HEK293 (cell line): ENCODE measurements at regions not wholly inside any gene's neighbourhood (a gene's known extent, or its start where the extent isn't known, plus 50 kb on each side); places are given as distances from the start of the nearest gene placed in this dataset.

Experiments used
- CTCF ChIA-PET: fragments of 350-600 bp; formaldehyde crosslinking; extraction: SDS; loops from one replicate; lab custom pipeline; 2021; ENCODE audit warnings: antibody characterized with exemption; lab: Yijun Ruan, JAX
- POLR2A ChIA-PET: fragments of 300-600 bp; formaldehyde crosslinking; extraction: SDS; loops from one replicate; lab custom pipeline; 2020; ENCODE audit warnings: antibody characterized with exemption, inconsistent platforms; lab: Yijun Ruan, JAX
- H3K27ac ChIP-seq: fragments of 200-500 bp; sonication (Bioruptor generic); 2 replicates; pipeline ENCODE4 v1.5.1; 2014; ENCODE audit warnings: low read depth, low read length, control low read depth, inconsistent platforms; ENCODE audit errors: extremely low read depth
- H3K36me3 ChIP-seq, 2 experiments: fragments of 200-500 bp in 1 of 2; sonication (Bioruptor generic) in 1 of 2; 1 replicate in 1 of 2; 2 replicates in 1 of 2; pipeline ENCODE4 v1.5.1; 2014 to 2017; ENCODE audit warnings: inconsistent platforms in 2 of 2, low read length in 2 of 2; ENCODE audit not compliant: control insufficient read depth in 2 of 2, insufficient read depth in 1 of 2
- H3K4me1 ChIP-seq: fragments of 200-500 bp; sonication (Bioruptor generic); 2 replicates; pipeline ENCODE4 v1.5.1; 2014; ENCODE audit warnings: mild to moderate bottlenecking, low read length, inconsistent platforms; ENCODE audit not compliant: control insufficient read depth, insufficient read depth
- H3K4me3 ChIP-seq: 2 replicates; pipeline ENCODE4 v1.5.1; 2011; ENCODE audit warnings: low read depth, mild to moderate bottlenecking, control low read depth, low read length, moderate library complexity
- H3K9me3 ChIP-seq: fragments of 200-500 bp; sonication (Bioruptor generic); 2 replicates; pipeline ENCODE4 v1.5.1; 2014; ENCODE audit warnings: low read depth, low read length, inconsistent platforms; ENCODE audit not compliant: control insufficient read depth, insufficient read depth
- GLI2 ChIP-seq: fragments of 450-650 bp; formaldehyde crosslinking; IDR thresholded peaks from 2 replicates; pipeline ENCODE4; 2017; ENCODE audit warnings: missing biosample characterization, missing genetic modification characterization, low read depth, borderline replicate concordance
- REPIN1 ChIP-seq: fragments of 450-650 bp; formaldehyde crosslinking; IDR thresholded peaks from 2 replicates; pipeline ENCODE4 v1.5.1; 2017; ENCODE audit warnings: missing biosample characterization, missing genetic modification characterization, low read depth
- SETDB1 ChIP-seq: IDR thresholded peaks from one replicate; pipeline ENCODE4 v1.6.1; 2017; ENCODE audit warnings: mild to moderate bottlenecking, low read length, moderate library complexity, mixed read lengths; ENCODE audit not compliant: insufficient read length
- ZBTB10 ChIP-seq: fragments of 450-650 bp; formaldehyde crosslinking; IDR thresholded peaks from 2 replicates; pipeline ENCODE4 v1.5.1; 2016; ENCODE audit warnings: missing biosample characterization, missing genetic modification characterization
- ZFP69B ChIP-seq: fragments of 450-650 bp; formaldehyde crosslinking; IDR thresholded peaks from 2 replicates; pipeline ENCODE4 v1.5.1; 2016; ENCODE audit warnings: missing biosample characterization, missing genetic modification characterization
- ZIC2 ChIP-seq: fragments of 450-650 bp; formaldehyde crosslinking; IDR thresholded peaks from 2 replicates; pipeline ENCODE4 v1.5.1; 2016; ENCODE audit warnings: missing biosample characterization, missing genetic modification characterization
- ZNF121 ChIP-seq: fragments of 450-650 bp; formaldehyde crosslinking; IDR thresholded peaks from 2 replicates; pipeline ENCODE4 v1.5.1; 2016; ENCODE audit warnings: missing biosample characterization, missing genetic modification characterization
- ZNF155 ChIP-seq: fragments of 450-650 bp; formaldehyde crosslinking; IDR thresholded peaks from 2 replicates; pipeline ENCODE4 v1.5.1; 2016; ENCODE audit warnings: missing biosample characterization, missing genetic modification characterization
- ZNF202 ChIP-seq: fragments of 450-650 bp; formaldehyde crosslinking; IDR thresholded peaks from 2 replicates; pipeline ENCODE4 v1.5.1; 2016; ENCODE audit warnings: missing biosample characterization, missing genetic modification characterization, borderline replicate concordance
- ZNF239 ChIP-seq: fragments of 450-650 bp; formaldehyde crosslinking; IDR thresholded peaks from 2 replicates; pipeline ENCODE4 v1.5.1; 2016; ENCODE audit warnings: missing biosample characterization, missing genetic modification characterization
- ZNF26 ChIP-seq: fragments of 450-650 bp; formaldehyde crosslinking; IDR thresholded peaks from 2 replicates; pipeline ENCODE4 v1.5.1; 2016; ENCODE audit warnings: missing biosample characterization, missing genetic modification characterization
- ZNF274 ChIP-seq, 2 experiments: fragments of 200-500 bp in 1 of 2; fragments of 450-650 bp in 1 of 2; sonication (Bioruptor generic) in 1 of 2; formaldehyde crosslinking in 1 of 2; IDR thresholded peaks; 2 replicates each; pipeline versions ENCODE4 v1.5.1 to v1.6.1; 2014 to 2016; ENCODE audit warnings: borderline replicate concordance in 1 of 2, inconsistent platforms in 1 of 2, low read length in 1 of 2, missing biosample characterization in 1 of 2, missing genetic modification characterization in 1 of 2
- ZNF292 ChIP-seq: fragments of 450-650 bp; formaldehyde crosslinking; IDR thresholded peaks from 2 replicates; pipeline ENCODE4 v1.5.1; 2016; ENCODE audit warnings: low read depth, missing biosample characterization, missing genetic modification characterization, borderline replicate concordance
- ZNF416 ChIP-seq: fragments of 450-650 bp; formaldehyde crosslinking; IDR thresholded peaks from 2 replicates; pipeline ENCODE4 v1.5.1; 2016; ENCODE audit warnings: missing biosample characterization, missing genetic modification characterization
- ZNF488 ChIP-seq: fragments of 450-650 bp; formaldehyde crosslinking; IDR thresholded peaks from 2 replicates; pipeline ENCODE4 v1.5.1; 2016; ENCODE audit warnings: missing biosample characterization, missing genetic modification characterization
- ZNF521 ChIP-seq: fragments of 450-650 bp; formaldehyde crosslinking; IDR thresholded peaks from 2 replicates; pipeline ENCODE4 v1.5.1; 2017; ENCODE audit warnings: missing biosample characterization, mild to moderate bottlenecking, missing genetic modification characterization
- ZNF548 ChIP-seq: fragments of 450-650 bp; formaldehyde crosslinking; IDR thresholded peaks from 2 replicates; pipeline ENCODE4 v1.5.1; 2016; ENCODE audit warnings: missing biosample characterization, missing genetic modification characterization
- ZNF555 ChIP-seq: fragments of 450-650 bp; formaldehyde crosslinking; conservative IDR thresholded peaks from 2 replicates; pipeline ENCODE4 v1.5.1; 2017; ENCODE audit warnings: missing biosample characterization, mild to moderate bottlenecking, missing genetic modification characterization, inconsistent platforms
- ZNF558 ChIP-seq: fragments of 450-650 bp; formaldehyde crosslinking; IDR thresholded peaks from 2 replicates; pipeline ENCODE4 v1.5.1; 2016; ENCODE audit warnings: missing biosample characterization, missing genetic modification characterization
- ZNF596 ChIP-seq: fragments of 450-650 bp; IDR thresholded peaks from 2 replicates; pipeline ENCODE4 v1.5.0; 2018; ENCODE audit warnings: missing biosample characterization, mild to moderate bottlenecking, missing genetic modification characterization, moderate library complexity
- ZNF623 ChIP-seq: fragments of 450-650 bp; formaldehyde crosslinking; IDR thresholded peaks from 2 replicates; pipeline ENCODE4 v1.5.1; 2016; ENCODE audit warnings: missing biosample characterization, missing genetic modification characterization
- ZNF664 ChIP-seq: fragments of 450-650 bp; formaldehyde crosslinking; IDR thresholded peaks from 2 replicates; pipeline ENCODE4 v1.5.1; 2016; ENCODE audit warnings: missing biosample characterization, missing genetic modification characterization

GRCh38 chr9:90737742-90738141 lies 63.9 kb upstream of the SYK start (continued):
- TF ChIP-seq ZFP69B (tag by site-specific recombination) (no peak), ZNF555 (tag by site-specific recombination) (no peak), ZNF202 (no peak), ZNF292 (tag by site-specific recombination) (no peak), ZNF596 (tag by site-specific recombination) (no peak), ZNF274 (IDR thresholded peaks at IDR 0.05; ENCODE audit: low read length) (no peak), ZNF274 (tag by site-specific recombination; IDR thresholded peaks at IDR 0.05; ENCODE audit: borderline replicate concordance) (no peak), ZNF239 (tag by site-specific recombination) (no peak), ZNF26 (tag by site-specific recombination) (no peak)

- H3K36me3 ChIP-seq, result no peaks in the 10 kb centered on the region
- H3K4me1 ChIP-seq, result 0 out of 2 replicates have a peak, but pooled peaks cover 3% of the 10 kb centered on the region
- H3K4me3 ChIP-seq, result no peak overlapping the region
- TF ChIP-seq SETDB1, result no peak
- no peak for TF ChIP-seq ZNF521 (tag by site-specific recombination)
- TF ChIP-seq ZNF155 (tag by site-specific recombination), result no peak
- TF ChIP-seq ZNF416 (tag by site-specific recombination), result no peak
- no peak for TF ChIP-seq ZNF664 (tag by site-specific recombination)
- TF ChIP-seq REPIN1, result no peak
- TF ChIP-seq ZNF558 (tag by site-specific recombination), result no peak
- no peak for TF ChIP-seq GLI2 (tag by site-specific recombination)
- no peak for TF ChIP-seq ZNF488
- no peaks in the 10 kb centered on the region for H3K9me3 ChIP-seq
- ChIA-PET POLR2A (interaction anchor here (0.5 kb wide), 1 partner anchor 76 kb away, joined by 3 read pairs; no protein-coding TSS in a partner anchor), CTCF (no interaction called here)
- no peak overlapping the region for H3K27ac ChIP-seq
Observed at GRCh38 chr9:90735952-90736351, 65.7 kb upstream of the SYK start.

- ChIA-PET POLR2A (no interaction called here), CTCF (interaction anchor here (0.7 kb wide), 1 partner anchor 614 kb away, joined by 3 read pairs; no protein-coding TSS in a partner anchor)
- TF ChIP-seq ZIC2 (no peak), ZNF623 (tag by site-specific recombination) (no peak)
- H3K27ac ChIP-seq, result no peak overlapping the region
- no peak overlapping the region for H3K4me3 ChIP-seq
- H3K4me1 ChIP-seq, result 0 out of 2 replicates have a peak, but pooled peaks cover 3% of the 10 kb centered on the region
- H3K36me3 ChIP-seq, result no peaks in the 10 kb centered on the region
- H3K9me3 ChIP-seq, result no peaks in the 10 kb centered on the region
Observed at GRCh38 chr9:90734631-90735030, 67.0 kb upstream of the SYK start.

- no peaks in the 10 kb centered on the region for H3K9me3 ChIP-seq
- H3K36me3 ChIP-seq, result no peaks in the 10 kb centered on the region
- no peaks in the 10 kb centered on the region for H3K4me1 ChIP-seq
- ChIA-PET POLR2A (no interaction called here), CTCF (interaction anchor here (1.2 kb wide), 1 partner anchor 17 kb away, joined by 4 read pairs; no protein-coding TSS in a partner anchor)
- H3K27ac ChIP-seq, result no peak overlapping the region
- TF ChIP-seq ZBTB10 (tag by site-specific recombination) (no peak), GLI2 (tag by site-specific recombination) (no peak), ZNF548 (tag by site-specific recombination) (no peak), ZNF121 (tag by site-specific recombination) (no peak)
- TF ChIP-seq, all 188 proteins: peak for 0
- H3K4me3 ChIP-seq, result no peak overlapping the region
Observed at GRCh38 chr9:90729351-90729750, 72.3 kb upstream of the SYK start.
